ENCODE measurements at regions not wholly inside any gene's neighbourhood (a gene's known extent, or its start where the extent isn't known, plus 50 kb on each side); places are given as distances from the start of the nearest gene placed in this dataset.

DNA sequence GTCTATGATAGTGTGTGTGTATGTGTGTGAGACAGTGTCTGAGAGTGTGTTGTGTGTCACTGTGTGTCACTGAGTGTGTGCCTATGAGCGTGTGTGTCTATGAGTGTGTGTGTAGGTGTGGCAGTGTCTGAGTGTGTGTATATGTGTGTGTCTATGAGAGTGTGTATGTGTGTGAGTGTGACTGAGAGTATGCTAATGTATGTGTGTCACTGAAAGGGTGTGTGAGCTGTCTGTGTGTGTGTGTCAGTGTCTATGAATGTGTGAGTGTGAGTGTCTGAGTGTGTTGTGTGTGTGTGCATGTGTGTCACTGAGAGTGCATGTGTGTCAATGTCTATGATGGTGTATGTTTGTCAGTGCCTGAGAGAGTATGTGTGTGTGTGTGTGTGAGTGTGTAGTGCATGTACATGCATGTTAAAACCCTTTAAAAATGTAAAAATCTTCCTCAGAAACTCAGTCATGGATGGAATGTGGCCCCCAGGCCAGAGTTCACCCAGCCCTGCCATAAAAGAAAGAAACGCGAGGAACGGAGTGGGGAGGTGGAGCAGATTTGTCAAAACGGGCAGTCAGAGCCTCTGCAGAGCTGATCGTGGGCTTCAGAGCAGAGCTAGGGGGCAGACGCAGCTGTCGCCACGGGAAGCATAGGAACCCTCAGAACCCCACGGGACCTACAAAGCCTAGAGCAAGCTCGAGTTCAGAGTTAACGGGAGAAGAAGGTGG lies 218.8 kb downstream of the CTTN start:
- 59% methylated on average over 6 of the region's 12 CpGs for WGBS (ENCODE audit: insufficient coverage, low coverage, low lambda C conversion rate, missing lambda C conversion rate)
- H3K9me3 ChIP-seq: no peaks in the 10 kb centered on the region
- DNase-seq (no peak), ATAC-seq (no peak)
- no peak overlapping the region for H3K27ac ChIP-seq
- intact Hi-C loops (cut with DNase I): no loop called here
- no peaks in the 10 kb centered on the region for H3K27me3 ChIP-seq
- H3K4me1 ChIP-seq: no peaks in the 10 kb centered on the region
- no peaks in the 10 kb centered on the region for H3K36me3 ChIP-seq
- TF ChIP-seq, protein P1, sequence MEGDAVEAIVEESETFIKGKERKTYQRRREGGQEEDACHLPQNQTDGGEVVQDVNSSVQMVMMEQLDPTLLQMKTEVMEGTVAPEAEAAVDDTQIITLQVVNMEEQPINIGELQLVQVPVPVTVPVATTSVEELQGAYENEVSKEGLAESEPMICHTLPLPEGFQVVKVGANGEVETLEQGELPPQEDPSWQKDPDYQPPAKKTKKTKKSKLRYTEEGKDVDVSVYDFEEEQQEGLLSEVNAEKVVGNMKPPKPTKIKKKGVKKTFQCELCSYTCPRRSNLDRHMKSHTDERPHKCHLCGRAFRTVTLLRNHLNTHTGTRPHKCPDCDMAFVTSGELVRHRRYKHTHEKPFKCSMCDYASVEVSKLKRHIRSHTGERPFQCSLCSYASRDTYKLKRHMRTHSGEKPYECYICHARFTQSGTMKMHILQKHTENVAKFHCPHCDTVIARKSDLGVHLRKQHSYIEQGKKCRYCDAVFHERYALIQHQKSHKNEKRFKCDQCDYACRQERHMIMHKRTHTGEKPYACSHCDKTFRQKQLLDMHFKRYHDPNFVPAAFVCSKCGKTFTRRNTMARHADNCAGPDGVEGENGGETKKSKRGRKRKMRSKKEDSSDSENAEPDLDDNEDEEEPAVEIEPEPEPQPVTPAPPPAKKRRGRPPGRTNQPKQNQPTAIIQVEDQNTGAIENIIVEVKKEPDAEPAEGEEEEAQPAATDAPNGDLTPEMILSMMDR (IDR thresholded peaks at IDR 0.05): no peak
- no peak for TF ChIP-seq POLR2A (IDR thresholded peaks at IDR 0.05)
- no peak overlapping the region for H3K4me3 ChIP-seq

DNA sequence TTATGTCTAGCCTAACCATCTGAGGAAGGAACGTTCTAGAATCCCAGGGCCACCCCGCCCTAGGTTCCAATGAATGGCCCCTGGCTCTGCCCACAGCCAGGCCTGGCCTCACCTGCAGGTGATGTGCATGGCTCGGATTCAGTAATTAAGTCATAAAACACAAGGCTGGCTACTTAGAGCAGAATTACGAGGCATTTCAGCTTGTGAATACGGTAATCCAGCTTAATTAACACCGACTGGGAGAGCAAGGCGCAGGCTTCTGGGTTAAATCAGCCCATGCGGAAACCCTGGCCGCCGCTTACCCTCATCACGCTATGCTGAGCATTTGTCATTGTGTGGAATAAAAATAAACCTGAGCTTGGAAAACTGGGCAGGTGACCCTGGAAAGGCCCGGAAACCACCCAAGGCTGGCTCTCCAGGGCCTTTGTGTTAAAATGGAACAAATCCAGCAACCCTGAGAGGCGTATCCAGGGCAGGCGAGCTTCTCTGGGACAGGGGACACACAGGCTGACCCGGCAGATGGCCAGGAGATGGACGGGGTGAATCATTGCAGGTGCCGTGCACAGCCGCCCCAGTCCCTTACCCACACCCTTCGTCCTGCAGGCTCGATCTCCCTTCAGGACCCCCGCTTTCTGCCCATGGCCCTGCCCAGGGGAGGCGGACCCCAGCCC lies 220.2 kb downstream of the CTTN start:
- no peak overlapping the region for H3K27ac ChIP-seq
- ATAC-seq: no peak
- H3K4me3 ChIP-seq: no peak overlapping the region
- no peaks in the 10 kb centered on the region for H3K36me3 ChIP-seq
- H3K4me1 ChIP-seq: no peaks in the 10 kb centered on the region
- 87% methylated on average over 7 of the region's 22 CpGs for WGBS (ENCODE audit: insufficient coverage, low coverage, low lambda C conversion rate, missing lambda C conversion rate)
- no peak for DNase-seq
- intact Hi-C loops (cut with DNase I): no loop called here
- TF ChIP-seq, protein P1 (IDR thresholded peaks at IDR 0.05): no peak
- TF ChIP-seq POLR2A (IDR thresholded peaks at IDR 0.05): no peak
- no peaks in the 10 kb centered on the region for H3K27me3 ChIP-seq
- no peaks in the 10 kb centered on the region for H3K9me3 ChIP-seq

GRCh38 chr11:70619591-70619990 lies 221.3 kb downstream of the CTTN start:
- ATAC-seq: no peak
- H3K36me3 ChIP-seq: no peaks in the 10 kb centered on the region
- intact Hi-C loops (cut with DNase I): no loop called here
- no peaks in the 10 kb centered on the region for H3K4me1 ChIP-seq
- H3K9me3 ChIP-seq: no peaks in the 10 kb centered on the region
- no peak for DNase-seq
- no peak overlapping the region for H3K27ac ChIP-seq
- no peak overlapping the region for H3K4me3 ChIP-seq
- WGBS (ENCODE audit: insufficient coverage, low coverage, low lambda C conversion rate, missing lambda C conversion rate): 100% methylated on average over 2 of the region's 7 CpGs
- no peaks in the 10 kb centered on the region for H3K27me3 ChIP-seq
- TF ChIP-seq, protein P1 (IDR thresholded peaks at IDR 0.05): no peak
- no peak for TF ChIP-seq POLR2A (IDR thresholded peaks at IDR 0.05)

- ATAC-seq (no peak), DNase-seq (no peak)
- intact Hi-C loops (cut with DNase I): no loop called here
- Histone ChIP-seq H3K4me1 (no peaks in the 10 kb centered on the region), H3K9me3 (no peaks in the 10 kb centered on the region), H3K27me3 (no peaks in the 10 kb centered on the region), H3K4me3 (no peak overlapping the region), H3K36me3 (no peaks in the 10 kb centered on the region), H3K27ac (no peak overlapping the region)
- WGBS (ENCODE audit: insufficient coverage, low coverage, low lambda C conversion rate, missing lambda C conversion rate): 90% methylated on average over 7 of the region's 12 CpGs
- TF ChIP-seq, protein P1 (IDR thresholded peaks at IDR 0.05): no peak
- no peak for TF ChIP-seq POLR2A (IDR thresholded peaks at IDR 0.05)
These were observed 222.3 kb downstream of the CTTN start for GRCh38 chr11:70620510-70621184.
